ENCODE measurements at regions not wholly inside any gene's neighbourhood (a gene's known extent, or its start where the extent isn't known, plus 50 kb on each side); places are given as distances from the start of the nearest gene placed in this dataset.
"Not testable (repeated sequence)": the region's sequence is repeated elsewhere in the genome, so short reads cannot be mapped to it uniquely, and the experiment has no call there.

DNA sequence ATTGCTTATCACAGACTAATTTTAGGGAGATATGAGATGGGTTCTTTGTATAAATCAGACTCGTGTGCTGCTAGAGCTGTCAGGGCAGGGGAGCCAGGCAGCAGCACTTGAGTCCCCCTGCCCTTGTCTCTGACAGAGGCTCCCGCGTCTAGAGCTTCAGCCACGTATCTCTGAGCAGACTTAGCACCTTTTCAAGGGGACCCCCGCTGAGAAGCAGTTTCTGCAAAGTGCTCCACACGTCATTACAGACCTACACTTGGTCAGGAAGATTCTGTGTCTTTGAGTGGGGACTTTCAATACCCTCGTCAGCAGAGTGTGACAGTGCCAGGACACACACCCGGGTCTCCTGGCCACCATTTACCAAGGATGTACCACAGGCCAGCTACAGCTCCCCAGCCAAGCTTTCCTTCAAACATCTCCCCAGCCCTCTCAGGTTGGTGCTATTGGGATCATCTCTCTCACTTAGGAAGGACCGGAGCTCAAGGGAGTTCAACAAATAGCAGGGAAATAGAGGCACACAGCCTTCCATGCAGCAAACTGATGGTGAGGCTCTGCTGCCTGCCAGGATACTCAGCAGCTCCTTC, 312.3 kb downstream of the BCL2L11 start:
- in situ Hi-C loops (cut with HindIII; ENCODE audit: low sequenced_read_pairs); H3K4me3 ChIP-seq (ENCODE audit: low read depth, low read length); DNase-seq (ENCODE audit: low read depth, low spot score): not testable (repeated sequence)

DNA sequence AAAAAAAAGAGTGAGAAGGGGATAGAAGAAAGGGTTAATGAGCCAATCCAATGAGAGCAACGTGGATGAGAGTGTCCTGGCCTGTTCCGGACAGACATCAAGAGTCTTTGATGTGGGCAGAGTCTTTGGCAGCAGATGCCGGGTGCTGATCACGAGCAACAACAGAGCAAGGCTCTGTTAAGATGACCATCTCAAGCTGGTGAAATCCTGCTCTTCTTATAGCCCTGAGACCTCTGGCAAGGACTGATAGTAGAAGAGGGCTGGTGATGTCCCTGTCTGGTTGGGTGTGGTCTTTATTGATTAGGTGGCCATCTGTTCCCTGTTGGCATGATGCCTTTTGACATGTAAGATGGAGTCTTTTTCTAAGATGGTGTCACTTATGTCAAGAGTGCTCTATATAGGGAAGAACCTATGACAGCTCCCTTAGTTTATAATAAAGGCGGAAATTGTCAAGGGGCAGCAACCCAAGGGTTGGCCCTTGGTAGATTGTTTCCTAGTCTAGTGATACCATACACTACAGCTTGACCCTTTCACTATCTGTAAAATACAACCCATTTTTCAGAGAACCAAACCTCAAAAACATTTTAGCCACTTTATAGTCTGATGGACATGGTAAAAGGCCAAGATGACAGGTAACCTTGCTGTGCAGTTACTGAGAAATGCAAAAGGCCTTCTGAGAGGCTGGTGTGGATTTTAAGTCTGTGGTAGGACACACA, 313.3 kb downstream of the BCL2L11 start:
- in situ Hi-C loops (cut with HindIII; ENCODE audit: low sequenced_read_pairs); H3K4me3 ChIP-seq (ENCODE audit: low read depth, low read length): not testable (repeated sequence)
- peak; percentile 24 for DNase-seq (ENCODE audit: low read depth, low spot score)

DNA sequence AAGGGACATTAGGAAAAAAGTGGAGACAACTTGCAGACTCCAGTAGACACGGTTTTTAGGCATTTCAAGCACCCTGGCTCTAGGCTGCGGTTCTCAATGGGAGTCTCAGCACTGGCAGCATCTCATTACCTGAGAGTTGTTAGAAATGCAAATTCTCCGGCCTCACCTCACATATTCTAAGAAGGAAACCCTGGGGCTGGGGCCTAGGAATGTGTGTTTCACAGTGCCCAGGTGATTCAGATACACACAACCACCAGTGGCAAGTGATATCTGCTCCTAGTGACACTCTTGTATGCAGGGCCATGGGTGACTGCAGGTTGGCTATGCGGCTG, 313.9 kb downstream of the BCL2L11 start:
- not testable (repeated sequence) for DNase-seq (ENCODE audit: low read depth, low spot score)

DNA sequence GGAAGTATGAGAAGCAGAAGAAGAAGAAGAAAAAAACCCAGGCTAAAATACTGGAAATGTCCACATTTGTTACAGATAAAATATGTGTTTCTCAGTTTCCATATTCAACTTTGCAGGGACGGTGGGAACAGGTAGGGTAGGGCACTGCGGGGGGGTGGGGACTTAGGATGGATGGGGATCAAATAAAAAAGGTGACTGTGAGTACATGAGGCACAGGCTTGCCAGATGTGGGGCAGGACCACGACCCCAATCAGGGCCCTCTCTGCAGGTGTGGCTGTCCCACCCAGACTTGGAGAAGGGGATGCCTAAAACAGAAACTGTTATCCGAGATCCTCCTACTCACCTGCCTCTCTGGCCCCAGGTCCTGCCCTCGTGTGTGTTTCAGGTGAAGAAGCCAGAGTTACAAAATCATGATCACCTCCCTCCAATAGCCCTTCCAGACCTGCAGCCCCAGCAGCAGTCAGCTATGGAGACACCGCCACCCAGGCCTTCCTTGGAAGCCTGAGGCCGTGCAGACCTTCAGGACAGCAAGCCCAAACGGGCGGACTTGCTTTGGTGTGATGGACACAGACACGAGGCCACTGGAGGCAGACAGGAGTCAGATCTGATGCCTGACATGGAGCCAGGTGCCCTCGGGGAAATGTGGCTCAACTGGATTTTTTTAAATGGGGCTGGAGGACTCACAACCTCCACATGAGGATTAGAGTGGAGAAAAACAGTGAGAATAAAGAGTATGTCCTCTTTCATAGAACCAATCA, 315.0 kb downstream of the BCL2L11 start:
- H3K4me3 ChIP-seq (ENCODE audit: low read depth, low read length); DNase-seq (ENCODE audit: low read depth, low spot score); in situ Hi-C loops (cut with HindIII; ENCODE audit: low sequenced_read_pairs): not testable (repeated sequence)

More for the DNA sequence above, 313.9 kb downstream of the BCL2L11 start:
- H3K4me3 ChIP-seq (ENCODE audit: low read depth, low read length); in situ Hi-C loops (cut with HindIII; ENCODE audit: low sequenced_read_pairs): not testable (repeated sequence)

DNA sequence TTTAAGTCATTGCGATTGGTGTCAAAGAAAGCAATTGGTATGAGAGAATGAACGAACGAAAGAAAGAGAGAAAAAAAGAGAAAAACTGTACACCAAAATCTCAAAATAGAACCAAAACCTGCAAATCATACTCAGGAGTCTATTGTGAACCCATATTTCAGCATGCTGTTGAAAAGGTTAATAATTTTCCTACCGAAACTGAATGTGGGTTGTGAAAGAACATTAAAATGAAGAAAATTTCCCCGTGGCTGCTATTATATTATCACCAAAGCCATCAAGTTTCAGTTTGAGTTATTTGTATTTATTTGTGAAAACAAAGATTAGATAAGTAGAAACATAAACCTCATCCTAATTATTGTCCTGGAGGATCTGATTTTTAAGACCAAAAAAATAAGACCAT, 315.7 kb downstream of the BCL2L11 start:
- H3K4me3 ChIP-seq (ENCODE audit: low read depth, low read length); DNase-seq (ENCODE audit: low read depth, low spot score); in situ Hi-C loops (cut with HindIII; ENCODE audit: low sequenced_read_pairs): not testable (repeated sequence)

DNA sequence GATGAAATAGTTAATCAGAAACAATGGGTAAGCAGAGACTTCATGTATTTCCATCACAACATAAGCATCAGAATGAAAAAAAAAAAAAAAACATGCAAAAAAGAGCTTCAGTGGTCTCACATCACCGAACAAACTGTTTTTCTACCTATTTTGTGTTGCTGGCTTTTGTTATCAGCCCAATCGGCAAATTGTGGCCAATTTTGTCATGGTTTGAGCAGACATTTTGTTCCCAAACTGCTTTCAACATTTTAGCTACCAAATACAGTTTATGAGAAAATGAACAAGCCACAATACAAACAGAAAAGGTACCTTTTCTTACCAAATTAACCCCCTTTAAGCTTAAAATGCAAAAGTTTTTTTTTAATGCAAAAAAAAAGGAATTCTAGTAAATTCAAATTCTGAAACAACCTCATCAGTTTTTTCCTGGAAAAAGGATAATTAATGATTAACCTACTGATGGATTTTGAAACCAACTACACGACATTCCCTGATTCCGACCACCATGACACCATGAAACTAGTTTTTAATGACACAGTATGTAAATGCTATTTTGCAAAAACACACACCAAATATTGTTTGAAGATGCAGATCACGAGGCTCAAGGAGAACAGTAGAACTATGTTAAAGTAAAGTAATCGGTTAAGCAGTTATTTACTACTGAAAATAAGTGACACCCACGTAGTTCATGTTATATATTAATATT, 316.7 kb downstream of the BCL2L11 start:
- H3K4me3 ChIP-seq (ENCODE audit: low read depth, low read length); DNase-seq (ENCODE audit: low read depth, low spot score); in situ Hi-C loops (cut with HindIII; ENCODE audit: low sequenced_read_pairs): not testable (repeated sequence)

DNA sequence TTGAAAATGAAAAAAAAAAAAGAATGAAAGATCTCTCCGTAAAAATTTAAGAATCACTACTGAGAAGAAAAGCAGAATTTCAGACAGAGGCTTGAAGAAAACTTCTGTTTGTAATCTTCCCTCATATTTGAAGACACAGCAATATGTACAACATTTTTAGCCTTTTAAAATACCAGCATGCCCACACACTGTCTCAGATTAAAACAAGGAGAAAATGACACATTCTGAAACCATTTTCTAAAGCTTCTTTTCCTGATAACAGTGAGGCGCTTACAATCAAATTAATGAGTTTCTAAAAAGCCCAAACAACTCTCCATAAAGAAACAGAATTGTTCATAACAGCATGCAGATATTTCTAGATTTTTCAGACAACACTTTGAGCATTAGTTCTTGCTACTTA, 317.4 kb downstream of the BCL2L11 start:
- DNase-seq (ENCODE audit: low read depth, low spot score); in situ Hi-C loops (cut with HindIII; ENCODE audit: low sequenced_read_pairs): not testable (repeated sequence)

DNA sequence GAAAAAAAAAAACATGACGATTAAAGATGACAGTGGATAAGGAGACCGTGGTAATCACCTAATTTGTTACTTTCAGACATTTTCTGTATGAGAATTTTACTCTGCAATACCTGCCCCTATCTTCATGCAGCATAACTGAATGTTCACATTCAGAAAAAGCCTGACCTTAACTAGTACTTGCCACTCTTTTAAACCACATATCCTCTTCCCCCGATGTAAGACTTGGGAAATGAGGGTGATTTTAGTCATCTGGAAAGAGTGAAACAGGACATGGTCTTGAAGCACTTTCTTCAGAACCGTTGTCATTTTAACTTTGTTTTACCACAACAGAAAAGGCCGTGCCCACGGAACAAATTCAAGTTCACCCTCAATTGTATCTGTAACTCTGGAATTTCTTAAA, 318.5 kb downstream of the BCL2L11 start:
- DNase-seq (ENCODE audit: low read depth, low spot score); in situ Hi-C loops (cut with HindIII; ENCODE audit: low sequenced_read_pairs); H3K4me3 ChIP-seq (ENCODE audit: low read depth, low read length): not testable (repeated sequence)

More for the DNA sequence above, 317.4 kb downstream of the BCL2L11 start:
- H3K4me3 ChIP-seq (ENCODE audit: low read depth, low read length), result not testable (repeated sequence)

DNA sequence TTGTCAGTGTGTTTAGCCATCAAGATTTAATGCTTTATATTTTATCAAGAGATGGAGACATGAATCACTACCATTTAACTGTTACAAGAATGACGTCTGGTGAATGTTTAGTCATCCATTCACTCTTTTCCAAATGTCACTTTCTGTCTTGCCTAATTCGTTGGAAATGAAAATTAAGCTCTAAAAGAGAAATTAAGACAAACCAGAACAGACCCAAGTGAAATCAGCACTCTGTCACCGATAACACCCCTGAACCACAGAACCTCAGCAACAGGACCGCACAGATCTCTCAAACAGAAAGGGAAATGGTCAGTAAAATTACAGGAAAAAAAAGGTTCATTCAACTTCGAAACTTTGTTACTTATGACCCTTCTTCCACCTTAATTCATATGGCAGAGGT, 320.9 kb downstream of the BCL2L11 start:
- H3K4me3 ChIP-seq (ENCODE audit: low read depth, low read length); in situ Hi-C loops (cut with HindIII; ENCODE audit: low sequenced_read_pairs); DNase-seq (ENCODE audit: low read depth, low spot score): not testable (repeated sequence)

DNA sequence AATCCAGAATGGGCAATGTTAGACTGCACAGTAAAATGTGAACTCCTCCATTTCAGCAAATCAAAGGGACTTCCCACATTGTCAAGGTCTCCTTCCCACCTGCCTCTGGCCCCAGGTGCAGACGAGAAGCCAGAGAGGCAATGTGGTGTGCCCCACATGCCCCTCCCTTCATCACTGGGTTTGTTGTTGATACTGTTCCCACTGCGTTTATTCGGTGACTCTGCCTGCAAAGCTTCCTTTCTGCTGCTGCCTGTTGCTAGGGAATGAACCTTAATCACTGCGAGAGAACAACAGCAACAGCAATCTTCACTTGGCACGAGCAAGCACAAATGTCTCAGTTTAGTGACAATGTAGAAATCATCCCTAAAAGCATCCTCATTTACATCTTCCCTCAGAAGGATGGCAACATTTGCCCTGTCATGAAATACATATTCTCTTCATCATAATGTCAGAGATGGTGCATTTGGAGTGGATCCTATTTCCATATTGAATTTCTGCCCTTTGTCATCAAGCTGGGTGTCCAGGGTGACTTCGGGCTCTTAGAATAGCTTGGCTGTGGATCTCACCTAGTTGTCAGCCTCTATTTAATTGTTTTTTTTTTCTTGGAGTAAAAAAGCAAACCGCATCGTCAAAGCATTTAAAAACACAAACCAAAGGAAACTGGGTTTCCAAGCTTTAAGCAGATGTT, 322.2 kb downstream of the BCL2L11 start:
- DNase-seq (ENCODE audit: low read depth, low spot score); in situ Hi-C loops (cut with HindIII; ENCODE audit: low sequenced_read_pairs); H3K4me3 ChIP-seq (ENCODE audit: low read depth, low read length): not testable (repeated sequence)

DNA sequence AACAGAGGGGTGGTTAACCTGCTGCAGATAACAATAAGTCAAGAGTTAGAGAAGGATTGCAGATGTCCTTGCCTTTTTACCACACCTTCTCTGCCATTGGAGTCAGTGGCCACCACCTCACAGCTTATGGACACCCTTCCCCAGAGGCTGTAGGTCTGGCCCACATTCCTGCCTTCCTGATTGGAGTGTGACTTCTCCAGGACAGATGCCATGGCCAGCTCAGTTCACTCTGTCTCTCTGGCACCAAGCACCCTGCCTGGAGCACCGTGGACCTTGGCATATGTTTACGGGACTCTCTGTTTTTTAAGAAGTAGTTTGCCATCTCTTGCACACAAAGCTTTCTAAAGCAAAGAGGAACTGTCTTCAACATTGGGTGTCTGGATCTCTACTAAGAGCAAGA, 323.8 kb downstream of the BCL2L11 start:
- in situ Hi-C loops (cut with HindIII; ENCODE audit: low sequenced_read_pairs); H3K4me3 ChIP-seq (ENCODE audit: low read depth, low read length); DNase-seq (ENCODE audit: low read depth, low spot score): not testable (repeated sequence)

DNA sequence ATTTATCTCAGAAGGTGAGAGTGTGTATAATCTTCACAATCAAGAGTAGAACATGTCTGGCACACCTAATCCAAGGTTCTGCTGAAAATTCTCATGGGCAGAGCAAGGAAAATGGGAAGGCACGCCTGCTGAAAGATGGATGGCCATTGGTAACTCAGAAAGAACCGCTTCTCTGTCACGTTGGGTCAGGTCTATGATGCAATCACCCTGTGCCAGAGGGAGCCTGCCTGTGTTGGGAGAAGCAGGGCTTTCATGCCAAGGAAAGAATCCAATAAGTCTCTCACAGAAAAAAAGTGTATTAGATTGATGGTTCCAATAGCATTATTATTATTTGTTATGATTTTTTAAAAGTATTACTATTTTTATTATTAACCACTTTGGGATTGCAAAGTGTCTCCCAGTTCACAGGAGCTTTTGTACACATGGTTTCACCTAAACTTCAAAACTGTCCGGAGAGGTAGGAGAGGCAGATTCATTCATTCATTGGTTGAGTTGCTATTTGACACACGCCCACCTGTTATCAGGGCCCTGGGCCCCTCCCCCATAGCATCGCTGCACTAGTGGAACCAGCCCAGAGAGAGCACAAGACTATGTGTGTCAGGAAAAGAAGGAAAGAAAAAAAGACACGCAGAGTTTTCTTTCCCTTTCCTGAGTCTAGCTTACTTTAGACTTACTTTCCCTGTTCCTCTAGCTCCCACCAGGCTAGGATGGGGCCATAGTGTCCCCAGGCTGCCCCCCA, 324.6 kb downstream of the BCL2L11 start:
- DNase-seq (ENCODE audit: low read depth, low spot score); in situ Hi-C loops (cut with HindIII; ENCODE audit: low sequenced_read_pairs); H3K4me3 ChIP-seq (ENCODE audit: low read depth, low read length): not testable (repeated sequence)

DNA sequence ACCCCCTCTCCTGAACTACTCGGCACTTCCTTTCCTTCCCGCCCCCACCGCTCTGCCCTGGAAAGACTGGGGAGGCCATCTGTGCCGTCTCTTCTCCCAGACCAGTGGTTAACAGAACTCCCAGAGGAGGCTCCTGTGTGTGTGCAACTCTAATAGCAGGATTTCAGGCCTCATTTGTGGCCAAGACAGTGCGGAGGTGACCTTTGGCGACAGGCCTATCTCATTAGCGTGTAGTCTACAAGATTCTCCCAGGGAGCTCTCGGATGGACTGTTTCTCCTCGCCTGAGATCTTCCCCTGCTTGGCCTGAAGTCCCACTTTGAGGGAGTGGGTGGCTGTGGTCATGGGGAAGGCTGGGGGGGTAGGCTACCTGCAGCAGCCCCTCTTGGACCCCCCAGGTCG, 325.2 kb downstream of the BCL2L11 start:
- DNase-seq (ENCODE audit: low read depth, low spot score); H3K4me3 ChIP-seq (ENCODE audit: low read depth, low read length); in situ Hi-C loops (cut with HindIII; ENCODE audit: low sequenced_read_pairs): not testable (repeated sequence)

DNA sequence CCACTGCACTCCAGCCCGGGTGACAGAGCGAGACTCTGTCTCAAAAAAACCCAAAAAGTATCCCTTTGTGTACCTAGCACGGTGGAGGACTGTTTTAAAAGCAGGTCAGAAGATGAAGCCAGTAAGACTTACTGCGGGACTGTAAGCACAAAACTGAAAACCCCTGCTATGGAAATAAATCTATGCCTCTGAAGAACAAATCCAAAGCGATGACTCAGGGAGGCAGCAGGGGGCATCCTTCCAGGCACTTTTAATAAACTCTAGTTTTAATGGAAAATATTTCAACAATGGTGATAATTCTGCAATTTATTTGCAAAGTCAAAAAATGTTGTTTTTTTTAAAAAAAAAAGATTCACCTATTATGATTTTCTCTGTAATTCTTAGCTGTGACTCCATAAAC, 326.8 kb downstream of the BCL2L11 start:
- DNase-seq (ENCODE audit: low read depth, low spot score); in situ Hi-C loops (cut with HindIII; ENCODE audit: low sequenced_read_pairs); H3K4me3 ChIP-seq (ENCODE audit: low read depth, low read length): not testable (repeated sequence)

DNA sequence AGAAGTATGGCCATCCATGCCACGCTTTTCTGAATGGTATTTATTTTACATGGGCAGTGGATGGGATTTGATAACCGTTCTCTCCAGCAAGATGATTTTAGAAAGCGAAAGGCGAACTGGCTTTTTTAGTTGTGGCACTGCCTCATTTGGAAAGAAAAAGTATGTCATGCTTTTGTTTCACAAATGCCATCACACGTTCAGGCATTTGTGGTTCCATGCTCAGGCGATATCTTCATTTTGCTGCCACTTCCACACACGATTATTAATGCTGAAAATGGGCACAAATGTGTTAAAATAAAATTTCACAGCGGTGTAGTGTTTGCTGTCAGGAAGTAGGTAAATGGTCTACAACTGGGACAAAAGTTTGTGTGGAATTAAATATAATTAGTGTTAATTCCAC, 328.1 kb downstream of the BCL2L11 start:
- H3K4me3 ChIP-seq (ENCODE audit: low read depth, low read length); in situ Hi-C loops (cut with HindIII; ENCODE audit: low sequenced_read_pairs); DNase-seq (ENCODE audit: low read depth, low spot score): not testable (repeated sequence)

DNA sequence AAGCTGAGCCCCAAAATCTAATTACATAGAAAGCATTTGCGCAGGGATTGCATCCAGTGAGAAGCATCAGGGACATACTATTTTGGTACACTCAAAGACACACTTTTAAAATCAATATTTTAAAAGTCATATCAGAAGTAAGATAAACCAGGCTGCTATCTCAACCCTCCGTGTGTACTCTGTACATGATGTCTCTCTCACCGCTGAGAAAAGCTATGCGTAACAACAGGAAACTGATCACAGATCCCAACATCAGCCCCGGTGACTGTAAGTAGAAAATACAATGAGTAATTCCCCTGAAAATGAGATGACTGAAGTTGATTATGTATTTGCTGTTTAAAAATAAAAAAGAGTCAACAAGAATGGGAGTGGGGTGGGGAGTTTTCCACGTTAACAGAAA, 329.8 kb downstream of the BCL2L11 start:
- in situ Hi-C loops (cut with HindIII; ENCODE audit: low sequenced_read_pairs), result not testable (repeated sequence)

More for the DNA sequence above, 329.8 kb downstream of the BCL2L11 start:
- H3K4me3 ChIP-seq (ENCODE audit: low read depth, low read length), result not testable (repeated sequence)
- peak; percentile 5 for DNase-seq (ENCODE audit: low read depth, low spot score)

Data from astrocyte of the spinal cord (primary cell).